CD4-positive, alpha-beta memory T cell (primary cell): ENCODE measurements at regions not wholly inside any gene's neighbourhood (a gene's known extent, or its start where the extent isn't known, plus 50 kb on each side); places are given as distances from the start of the nearest gene placed in this dataset.

Experiments used
- CTCF ChIA-PET: fragments of 350-600 bp; sonication (Branson Sonifier 250); formaldehyde crosslinking; loops from one replicate; lab custom pipeline; 2021; ENCODE audit warnings: inconsistent platforms; ENCODE audit not compliant: partially characterized antibody; lab: Charles Lee
- POLR2A ChIA-PET: fragments of 350-600 bp; sonication (Branson Sonifier 250); formaldehyde crosslinking; loops from one replicate; lab custom pipeline; 2021; ENCODE audit not compliant: partially characterized antibody; lab: Charles Lee
- DNase-seq, 5 donors: peaks; one replicate each; pipeline versions ENCODE4 v3.0.0 to v3.0.0-alpha.2; 2020 to 2022; ENCODE audit warnings: mixed read lengths in 1 of 5
- H3K27ac ChIP-seq: one replicate; pipeline ENCODE4 v1.7.0; 2013; ENCODE audit warnings: low read depth, low read length
- H3K27me3 ChIP-seq: 2 replicates; pipeline ENCODE4 v1.7.0; 2013; ENCODE audit warnings: mild to moderate bottlenecking, low read length, moderate library complexity; ENCODE audit not compliant: insufficient read depth
- H3K36me3 ChIP-seq: 2 replicates; pipeline ENCODE4 v1.7.0; 2013; ENCODE audit warnings: mild to moderate bottlenecking, low read length, moderate library complexity; ENCODE audit not compliant: insufficient read depth
- H3K4me1 ChIP-seq: 2 replicates; pipeline ENCODE4 v1.7.0; 2013; ENCODE audit warnings: mild to moderate bottlenecking, low read length, moderate library complexity; ENCODE audit not compliant: insufficient read depth
- H3K4me3 ChIP-seq, 2 donors: one replicate each; pipeline ENCODE4 v1.7.0; 2013; ENCODE audit warnings: low read length in 2 of 2, mild to moderate bottlenecking in 1 of 2
- H3K9me3 ChIP-seq, 2 donors: one replicate each; pipeline ENCODE4 v1.7.0; 2013; ENCODE audit warnings: low read length in 2 of 2, control low read depth in 1 of 2; ENCODE audit not compliant: control insufficient read depth in 1 of 2
- H3K27ac Mint-ChIP-seq, 7 donors: one replicate each; pipeline ENCODE4 v1.8.0; 2020 to 2021; ENCODE audit warnings: mixed read lengths in 7 of 7, mild to moderate bottlenecking in 6 of 7, inconsistent platforms in 3 of 7, moderate library complexity in 3 of 7
- H3K27me3 Mint-ChIP-seq, 2 donors: one replicate each; pipeline ENCODE4 v1.8.0; 2020 to 2021; ENCODE audit warnings: mixed read lengths in 2 of 2
- H3K36me3 Mint-ChIP-seq, 2 donors: one replicate each; pipeline ENCODE4 v1.8.0; 2020 to 2021; ENCODE audit warnings: mixed read lengths in 2 of 2, inconsistent platforms in 1 of 2, mild to moderate bottlenecking in 1 of 2
- H3K4me1 Mint-ChIP-seq, 4 donors: one replicate each; pipeline ENCODE4 v1.8.0; 2020 to 2021; ENCODE audit warnings: mixed read lengths in 4 of 4, mild to moderate bottlenecking in 1 of 4
- H3K4me3 Mint-ChIP-seq, 8 donors: one replicate each; pipeline ENCODE4 v1.8.0; 2020 to 2021; ENCODE audit warnings: mixed read lengths in 8 of 8, mild to moderate bottlenecking in 7 of 8, moderate library complexity in 6 of 8, inconsistent platforms in 3 of 8
- H3K9me3 Mint-ChIP-seq, 8 donors: one replicate each; pipeline ENCODE4 v1.8.0; 2020 to 2021; ENCODE audit warnings: mixed read lengths in 8 of 8, mild to moderate bottlenecking in 5 of 8, inconsistent platforms in 3 of 8, moderate library complexity in 1 of 8
- intact Hi-C: fragments of 100-400 bp; cut with micrococcal nuclease; formaldehyde crosslinking; loops from one replicate; pipeline ENCODE4 v1.15.1; 2023

- H3K36me3 Mint-ChIP-seq, result no peaks in the 10 kb centered on the region
- no peak for DNase-seq
- ChIA-PET CTCF (no interaction called here), POLR2A (no interaction called here)
- no peak overlapping the region for H3K4me3 ChIP-seq
- H3K4me3 Mint-ChIP-seq, result no peak overlapping the region
- H3K4me1 ChIP-seq, result no peaks in the 10 kb centered on the region
- intact Hi-C loops, result no loop called here
- H3K27ac Mint-ChIP-seq, result no peak overlapping the region
- H3K27ac ChIP-seq, result no peak overlapping the region
- no peaks in the 10 kb centered on the region for H3K4me1 Mint-ChIP-seq
- no peaks in the 10 kb centered on the region for H3K27me3 Mint-ChIP-seq
- no peaks in the 10 kb centered on the region for H3K36me3 ChIP-seq
- H3K9me3 Mint-ChIP-seq, result peaks cover 2 to 21% (median 8%) of the 10 kb centered on the region in 8 donors
- no peaks in the 10 kb centered on the region for H3K9me3 ChIP-seq
- H3K27me3 ChIP-seq, result no peaks in the 10 kb centered on the region
These were observed 1613.8 kb upstream of the IGFBP7 start for GRCh38 chr4:58723954-58724353.

GRCh38 chr4:58711039-58711438, 1600.9 kb upstream of the IGFBP7 start:
- DNase-seq, result no peak
- Mint-ChIP-seq H3K36me3 (no peaks in the 10 kb centered on the region), H3K27ac (no peak overlapping the region), H3K27me3 (no peaks in the 10 kb centered on the region), H3K4me3 (no peak overlapping the region), H3K9me3 (peaks cover 0 to 18% (median 8%) of the 10 kb centered on the region in 8 donors), H3K4me1 (no peaks in the 10 kb centered on the region)
- no peak overlapping the region for H3K27ac ChIP-seq
- POLR2A ChIA-PET, result no interaction called here
- H3K36me3 ChIP-seq, result no peaks in the 10 kb centered on the region
- H3K4me3 ChIP-seq, result no peak overlapping the region
- H3K27me3 ChIP-seq, result no peaks in the 10 kb centered on the region
- no peaks in the 10 kb centered on the region for H3K9me3 ChIP-seq
- CTCF ChIA-PET, result no interaction called here
- no peaks in the 10 kb centered on the region for H3K4me1 ChIP-seq
- intact Hi-C loops, result no loop called here

DNA sequence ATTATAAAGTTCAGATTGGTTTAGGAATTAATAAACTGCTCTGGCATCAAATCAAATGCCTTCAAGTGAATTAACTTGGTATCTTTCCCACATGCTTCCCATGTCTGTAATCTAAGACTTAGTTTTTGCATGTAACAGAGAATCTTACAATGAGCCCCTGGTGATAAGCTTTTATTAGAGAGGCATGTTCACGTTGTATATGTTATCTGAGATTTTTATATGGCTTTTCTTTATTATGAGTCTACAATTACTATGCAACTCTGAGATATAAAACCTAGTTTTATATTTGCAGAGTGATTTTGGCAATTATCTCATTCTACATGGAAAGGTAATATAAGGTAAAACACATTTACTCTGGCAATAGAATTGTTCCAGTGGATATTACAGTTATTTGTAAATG, 1578.4 kb upstream of the IGFBP7 start:
- Histone ChIP-seq H3K9me3 (no peaks in the 10 kb centered on the region), H3K4me1 (no peaks in the 10 kb centered on the region), H3K4me3 (no peak overlapping the region), H3K36me3 (no peaks in the 10 kb centered on the region), H3K27ac (no peak overlapping the region), H3K27me3 (no peaks in the 10 kb centered on the region)
- ChIA-PET CTCF (no interaction called here), POLR2A (no interaction called here)
- DNase-seq, result no peak
- Mint-ChIP-seq H3K9me3 (peaks cover 0 to 15% (median 4%) of the 10 kb centered on the region in 8 donors), H3K27ac (no peak overlapping the region), H3K4me1 (no peaks in the 10 kb centered on the region), H3K4me3 (no peak overlapping the region), H3K27me3 (no peaks in the 10 kb centered on the region), H3K36me3 (no peaks in the 10 kb centered on the region)
- intact Hi-C loops, result no loop called here

DNA sequence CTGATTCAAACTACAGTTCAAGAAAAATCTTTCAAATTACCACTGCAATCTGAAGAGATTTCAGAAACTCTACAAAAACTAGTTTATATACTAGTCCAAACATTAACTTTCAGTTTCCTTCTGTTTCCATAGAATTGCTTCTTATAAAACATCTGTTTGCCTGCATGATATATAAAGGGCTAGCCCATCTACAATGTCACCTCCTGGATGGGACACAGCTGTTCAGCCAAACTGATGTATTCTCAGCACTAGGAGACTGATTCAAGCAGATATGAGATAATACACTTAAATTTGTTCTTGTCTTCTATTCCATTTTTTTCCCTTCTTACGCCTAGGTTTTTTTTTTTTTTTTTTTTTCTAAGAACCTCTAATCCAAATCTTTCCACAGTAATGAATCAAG, 1569.7 kb upstream of the IGFBP7 start:
- no peak overlapping the region for H3K27ac ChIP-seq
- H3K4me1 ChIP-seq, result no peaks in the 10 kb centered on the region
- H3K36me3 Mint-ChIP-seq, result no peaks in the 10 kb centered on the region
- H3K4me3 Mint-ChIP-seq, result no peak overlapping the region
- no peaks in the 10 kb centered on the region for H3K36me3 ChIP-seq
- intact Hi-C loops, result no loop called here
- POLR2A ChIA-PET, result no interaction called here
- no peak overlapping the region for H3K27ac Mint-ChIP-seq
- CTCF ChIA-PET, result no interaction called here
- H3K4me1 Mint-ChIP-seq, result no peaks in the 10 kb centered on the region
- H3K9me3 Mint-ChIP-seq, result peaks cover 2 to 15% (median 7%) of the 10 kb centered on the region in 8 donors
- no peak overlapping the region for H3K4me3 ChIP-seq
- no peak for DNase-seq
- H3K9me3 ChIP-seq, result no peaks in the 10 kb centered on the region
- H3K27me3 Mint-ChIP-seq, result no peaks in the 10 kb centered on the region
- no peaks in the 10 kb centered on the region for H3K27me3 ChIP-seq

GRCh38 chr4:58679051-58679450, 1568.9 kb upstream of the IGFBP7 start:
- no peaks in the 10 kb centered on the region for H3K27me3 Mint-ChIP-seq
- ChIA-PET POLR2A (no interaction called here), CTCF (no interaction called here)
- H3K9me3 Mint-ChIP-seq, result peaks cover 2 to 19% (median 7%) of the 10 kb centered on the region in 8 donors
- H3K36me3 Mint-ChIP-seq, result no peaks in the 10 kb centered on the region
- no peak overlapping the region for H3K27ac Mint-ChIP-seq
- Histone ChIP-seq H3K36me3 (no peaks in the 10 kb centered on the region), H3K27ac (no peak overlapping the region), H3K27me3 (no peaks in the 10 kb centered on the region), H3K9me3 (no peaks in the 10 kb centered on the region), H3K4me1 (no peaks in the 10 kb centered on the region), H3K4me3 (no peak overlapping the region)
- no peak for DNase-seq
- intact Hi-C loops, result no loop called here
- H3K4me3 Mint-ChIP-seq, result no peak overlapping the region
- no peaks in the 10 kb centered on the region for H3K4me1 Mint-ChIP-seq

DNA sequence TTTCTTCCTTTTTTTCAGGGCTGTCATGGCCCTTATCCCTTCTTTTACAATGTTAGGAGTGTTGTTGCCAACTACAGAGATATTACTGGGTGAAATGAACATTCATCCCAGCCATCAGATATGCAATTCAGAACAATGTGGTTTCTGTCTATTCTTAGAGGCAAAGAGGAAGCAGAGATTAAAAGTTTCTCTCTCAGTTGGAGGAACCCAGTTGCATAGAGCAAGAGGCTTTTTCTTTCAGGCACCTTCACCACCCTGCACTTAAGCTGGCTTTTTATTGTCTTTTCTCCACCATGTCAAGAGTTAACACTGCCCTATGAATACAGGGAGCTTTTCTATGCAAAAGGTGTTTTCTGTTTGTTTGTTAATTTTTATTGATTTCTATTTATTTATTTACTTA, 1559.6 kb upstream of the IGFBP7 start:
- H3K27ac Mint-ChIP-seq, result no peak overlapping the region
- Histone ChIP-seq H3K27me3 (no peaks in the 10 kb centered on the region), H3K4me3 (no peak overlapping the region), H3K9me3 (peaks cover 0 to 5% of the 10 kb centered on the region in 2 donors), H3K36me3 (no peaks in the 10 kb centered on the region), H3K27ac (no peak overlapping the region), H3K4me1 (no peaks in the 10 kb centered on the region)
- peaks cover 2 to 21% (median 14%) of the 10 kb centered on the region in 8 donors for H3K9me3 Mint-ChIP-seq
- intact Hi-C loops, result no loop called here
- H3K4me3 Mint-ChIP-seq, result no peak overlapping the region
- H3K4me1 Mint-ChIP-seq, result no peaks in the 10 kb centered on the region
- no peak for DNase-seq
- CTCF ChIA-PET, result no interaction called here
- H3K27me3 Mint-ChIP-seq, result no peaks in the 10 kb centered on the region
- POLR2A ChIA-PET, result no interaction called here
- no peaks in the 10 kb centered on the region for H3K36me3 Mint-ChIP-seq

GRCh38 chr4:58665649-58666048, 1555.5 kb upstream of the IGFBP7 start:
- intact Hi-C loops, result no loop called here

DNA sequence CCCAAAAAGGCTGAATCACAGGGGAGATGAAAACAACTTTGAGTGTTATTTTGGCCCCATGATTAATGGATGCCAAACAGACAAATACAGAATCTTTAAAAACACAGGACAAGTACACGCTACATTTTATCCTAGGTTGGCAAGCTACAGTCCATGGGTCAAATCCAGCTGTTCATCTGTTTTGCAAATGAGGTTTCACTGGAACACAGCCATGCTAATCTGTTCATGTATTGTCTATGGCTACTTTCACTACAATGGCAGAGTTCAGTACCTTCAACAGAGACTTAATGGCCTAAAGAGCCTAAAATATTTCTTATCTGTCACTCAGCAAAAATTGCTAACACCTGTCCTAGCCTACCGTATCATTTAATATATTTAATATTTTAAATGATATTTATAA, 1548.5 kb upstream of the IGFBP7 start:
- Histone ChIP-seq H3K9me3 (no peaks in the 10 kb centered on the region), H3K36me3 (no peaks in the 10 kb centered on the region), H3K4me3 (no peak overlapping the region), H3K27ac (no peak overlapping the region), H3K27me3 (no peaks in the 10 kb centered on the region), H3K4me1 (no peaks in the 10 kb centered on the region)
- no peaks in the 10 kb centered on the region for H3K4me1 Mint-ChIP-seq
- no peak overlapping the region for H3K27ac Mint-ChIP-seq
- no peaks in the 10 kb centered on the region for H3K36me3 Mint-ChIP-seq
- no peaks in the 10 kb centered on the region for H3K27me3 Mint-ChIP-seq
- no peak overlapping the region for H3K4me3 Mint-ChIP-seq
- intact Hi-C loops, result no loop called here
- CTCF ChIA-PET, result no interaction called here
- POLR2A ChIA-PET, result no interaction called here
- no peak for DNase-seq
- peaks cover 0 to 35% (median 14%) of the 10 kb centered on the region in 8 donors for H3K9me3 Mint-ChIP-seq

More at GRCh38 chr4:58665649-58666048, 1555.5 kb upstream of the IGFBP7 start:
- Mint-ChIP-seq H3K27ac (no peak overlapping the region), H3K27me3 (no peaks in the 10 kb centered on the region), H3K9me3 (peaks cover 2 to 26% (median 12%) of the 10 kb centered on the region in 8 donors), H3K36me3 (no peaks in the 10 kb centered on the region), H3K4me3 (no peak overlapping the region), H3K4me1 (no peaks in the 10 kb centered on the region)
- DNase-seq, result no peak
- POLR2A ChIA-PET, result no interaction called here
- H3K4me3 ChIP-seq, result no peak overlapping the region
- CTCF ChIA-PET, result no interaction called here
- H3K36me3 ChIP-seq, result no peaks in the 10 kb centered on the region
- no peaks in the 10 kb centered on the region for H3K27me3 ChIP-seq
- no peaks in the 10 kb centered on the region for H3K4me1 ChIP-seq
- no peak overlapping the region for H3K27ac ChIP-seq
- H3K9me3 ChIP-seq, result peaks cover 0 to 5% of the 10 kb centered on the region in 2 donors
